AG09309 (cell line): ENCODE measurements at regions not wholly inside any gene's neighbourhood (a gene's known extent, or its start where the extent isn't known, plus 50 kb on each side); places are given as distances from the start of the nearest gene placed in this dataset.

Experiments
- DNase-seq: peaks from one replicate; pipeline ENCODE4 v3.0.0-alpha.2; 2010; ENCODE audit warnings: low read depth
- H3K4me3 ChIP-seq: 2 replicates; pipeline ENCODE4 v1.5.1; 2011; ENCODE audit warnings: mild to moderate bottlenecking, low read depth, low read length, moderate library complexity; ENCODE audit not compliant: control insufficient read depth
- CTCF ChIP-seq: IDR thresholded peaks from 2 replicates; pipeline ENCODE4 v1.5.1; 2011; ENCODE audit warnings: mild to moderate bottlenecking, low read depth, low read length, inconsistent platforms; ENCODE audit not compliant: insufficient read depth, control insufficient read depth; ENCODE audit errors: missing control alignments

- no peak for DNase-seq
- H3K4me3 ChIP-seq: no peak overlapping the region
- TF ChIP-seq CTCF: no peak
These were observed 57.6 kb upstream of the TMPRSS2 start for GRCh38 chr21:41565550-41565949.

GRCh38 chr21:41564871-41565274, 56.9 kb upstream of the TMPRSS2 start:
- DNase-seq: peak; percentile 67
- no peak overlapping the region for H3K4me3 ChIP-seq
- TF ChIP-seq CTCF: no peak

GRCh38 chr21:41562101-41563000, 54.4 kb upstream of the TMPRSS2 start:
- no peak for TF ChIP-seq CTCF
- DNase-seq: no peak
- no peak overlapping the region for H3K4me3 ChIP-seq

GRCh38 chr21:41561701-41562100, 53.7 kb upstream of the TMPRSS2 start:
- TF ChIP-seq CTCF: no peak

GRCh38 chr21:41560661-41561158, 52.8 kb upstream of the TMPRSS2 start:
- TF ChIP-seq CTCF: no peak
- H3K4me3 ChIP-seq: no peak overlapping the region
- no peak for DNase-seq

More at GRCh38 chr21:41561701-41562100, 53.7 kb upstream of the TMPRSS2 start:
- H3K4me3 ChIP-seq: no peak overlapping the region
- no peak for DNase-seq

GRCh38 chr21:41559658-41560631, 52.0 kb upstream of the TMPRSS2 start:
- no peak for TF ChIP-seq CTCF
- peak; percentile 70 for DNase-seq

More at GRCh38 chr21:41559658-41560631, 52.0 kb upstream of the TMPRSS2 start:
- H3K4me3 ChIP-seq: no peak overlapping the region
